Esophagus squamous epithelium (tissue), 5 donors: ENCODE measurements at regions not wholly inside any gene's neighbourhood (a gene's known extent, or its start where the extent isn't known, plus 50 kb on each side); places are given as distances from the start of the nearest gene placed in this dataset.

Experiments
- DNase-seq: peaks from one replicate; lab custom pipeline; 2025; lab: John Stamatoyannopoulos, UW
- H3K27ac ChIP-seq, 4 donors: fragments of 200-600 bp; sonication (generic); one replicate each; pipeline ENCODE4 v1.5.1; 2016 to 2019; ENCODE audit warnings: mild to moderate bottlenecking in 1 of 4
- H3K27me3 ChIP-seq, 4 donors: fragments of 200-600 bp; sonication (generic); 1 replicate in 3 of 4; 2 replicates in 1 of 4; pipeline versions ENCODE4 v1.5.1 to v1.6.0; 2017 to 2021; ENCODE audit warnings: antibody characterized with exemption in 1 of 4
- H3K36me3 ChIP-seq, 3 donors: fragments of 200-600 bp; sonication (generic); one replicate each; pipeline ENCODE4 v1.5.1; 2016 to 2019
- H3K4me1 ChIP-seq, 3 donors: fragments of 200-600 bp; sonication (generic); one replicate each; pipeline ENCODE4 v1.5.1; 2017 to 2019
- H3K4me3 ChIP-seq, 4 donors: fragments of 200-600 bp; sonication (generic); 1 replicate in 3 of 4; 2 replicates in 1 of 4; pipeline ENCODE4 v1.5.1; 2016 to 2019; ENCODE audit warnings: mild to moderate bottlenecking in 2 of 4, moderate library complexity in 1 of 4
- H3K9me3 ChIP-seq, 3 donors: fragments of 200-600 bp; sonication (generic); one replicate each; pipeline ENCODE4 v1.5.1; 2016 to 2019
- POLR2A ChIP-seq, 4 donors: fragments of 450-650 bp; IDR thresholded peaks; one replicate each; pipeline ENCODE4 v1.6.1; 2017; ENCODE audit warnings: antibody characterized with exemption in 4 of 4, mild to moderate bottlenecking in 4 of 4, moderate library complexity in 3 of 4
- WGBS, 2 donors: methylation state at CpG; one replicate each; pipeline ENCODE4 v1.1.5; 2018; 5-methylcytosine and 5-hydroxymethylcytosine counted together
- intact Hi-C: fragments of 100-400 bp; cut with DNase I; formaldehyde crosslinking; loops from one replicate; pipeline ENCODE4 v1.15.0; 2022
- TF ChIP-seq, protein P1 (sequence below), 6 experiments: fragments of 450-650 bp in 4 of 6; fragments of 200-600 bp in 2 of 6; sonication (generic) in 2 of 6; IDR thresholded peaks; one replicate each; pipeline ENCODE4 v1.5.1; 2016 to 2019; ENCODE audit warnings: antibody characterized with exemption in 6 of 6, mild to moderate bottlenecking in 4 of 6, moderate library complexity in 4 of 6
- donor health status: DM: yes; HTN: yes; CAD: no.

DNA sequence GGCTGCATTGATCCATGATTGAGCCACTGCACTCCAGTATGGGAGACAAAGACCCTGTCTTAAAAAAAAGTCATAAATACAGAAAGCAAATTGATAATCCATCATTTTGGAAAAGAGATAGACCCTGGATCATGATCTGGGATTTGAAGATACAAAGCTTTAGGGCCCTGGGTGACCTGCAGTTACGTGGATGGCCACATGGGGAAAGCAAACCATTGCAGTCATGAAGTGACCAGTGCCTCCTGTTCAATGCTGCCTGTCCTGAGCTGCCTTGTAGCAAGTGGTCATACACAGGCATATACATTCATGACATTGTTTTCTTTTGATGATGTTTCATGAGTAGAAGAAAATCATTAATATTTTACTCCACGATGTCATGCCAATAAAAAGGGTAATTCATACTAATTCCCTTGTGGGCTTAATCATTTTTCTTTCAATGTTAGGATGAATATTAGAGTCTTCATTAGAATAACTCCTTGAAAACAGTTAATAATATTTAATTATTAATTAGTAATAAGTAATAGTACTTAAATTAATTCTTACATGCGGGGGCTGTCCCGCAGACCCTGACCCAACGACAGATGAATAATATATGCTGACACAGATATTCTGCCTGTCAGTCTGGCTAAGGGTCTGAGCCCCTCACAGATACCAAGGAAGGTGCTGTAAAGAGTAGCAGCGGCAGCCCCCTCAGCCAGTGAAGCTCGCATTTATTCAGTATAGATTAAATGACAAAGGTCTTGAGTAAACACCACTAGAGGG is 109.0 kb upstream of the UNC13C start:
- no peaks in the 10 kb centered on the region for H3K4me1 ChIP-seq
- intact Hi-C loops: no loop called here
- H3K27ac ChIP-seq: no peak overlapping the region
- DNase-seq: no peak
- TF ChIP-seq, protein P1, sequence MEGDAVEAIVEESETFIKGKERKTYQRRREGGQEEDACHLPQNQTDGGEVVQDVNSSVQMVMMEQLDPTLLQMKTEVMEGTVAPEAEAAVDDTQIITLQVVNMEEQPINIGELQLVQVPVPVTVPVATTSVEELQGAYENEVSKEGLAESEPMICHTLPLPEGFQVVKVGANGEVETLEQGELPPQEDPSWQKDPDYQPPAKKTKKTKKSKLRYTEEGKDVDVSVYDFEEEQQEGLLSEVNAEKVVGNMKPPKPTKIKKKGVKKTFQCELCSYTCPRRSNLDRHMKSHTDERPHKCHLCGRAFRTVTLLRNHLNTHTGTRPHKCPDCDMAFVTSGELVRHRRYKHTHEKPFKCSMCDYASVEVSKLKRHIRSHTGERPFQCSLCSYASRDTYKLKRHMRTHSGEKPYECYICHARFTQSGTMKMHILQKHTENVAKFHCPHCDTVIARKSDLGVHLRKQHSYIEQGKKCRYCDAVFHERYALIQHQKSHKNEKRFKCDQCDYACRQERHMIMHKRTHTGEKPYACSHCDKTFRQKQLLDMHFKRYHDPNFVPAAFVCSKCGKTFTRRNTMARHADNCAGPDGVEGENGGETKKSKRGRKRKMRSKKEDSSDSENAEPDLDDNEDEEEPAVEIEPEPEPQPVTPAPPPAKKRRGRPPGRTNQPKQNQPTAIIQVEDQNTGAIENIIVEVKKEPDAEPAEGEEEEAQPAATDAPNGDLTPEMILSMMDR (IDR thresholded peaks at IDR 0.05): peak in 1 of 6 experiments; percentile 25
- no peak for TF ChIP-seq POLR2A (IDR thresholded peaks at IDR 0.05)
- no peaks in the 10 kb centered on the region for H3K27me3 ChIP-seq
- no peaks in the 10 kb centered on the region for H3K9me3 ChIP-seq
- H3K4me3 ChIP-seq: no peak overlapping the region
- H3K36me3 ChIP-seq: no peaks in the 10 kb centered on the region
- 92 to 93% methylated on average over 7 of the region's 7 CpGs for WGBS, 2 donors

DNA sequence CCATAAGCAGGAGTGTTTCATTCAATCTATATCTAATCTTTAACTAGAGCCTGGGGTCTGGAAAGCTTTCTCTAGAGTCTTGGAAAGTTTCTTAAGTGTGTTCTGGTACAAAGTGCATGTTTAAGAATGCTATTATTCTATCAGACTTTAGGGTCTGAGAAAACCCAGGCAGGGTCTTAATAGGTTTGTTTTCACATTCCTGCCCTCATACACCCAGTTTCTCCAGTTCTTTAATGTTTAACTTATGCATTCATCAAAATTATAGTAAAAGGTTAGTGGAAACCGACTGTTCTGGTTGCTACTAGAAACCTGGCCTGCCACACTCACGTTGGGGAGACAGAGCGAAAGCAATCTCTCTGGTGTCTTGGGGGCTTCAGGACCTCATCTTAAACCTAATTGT is 102.9 kb upstream of the WDR72 start:
- intact Hi-C loops: no loop called here
- TF ChIP-seq, protein P1 (IDR thresholded peaks at IDR 0.05): no peak
- no peak for TF ChIP-seq POLR2A (IDR thresholded peaks at IDR 0.05)
- Histone ChIP-seq H3K36me3 (no peaks in the 10 kb centered on the region), H3K4me1 (no peaks in the 10 kb centered on the region), H3K9me3 (no peaks in the 10 kb centered on the region), H3K4me3 (no peak overlapping the region), H3K27me3 (no peaks in the 10 kb centered on the region), H3K27ac (no peak overlapping the region)
- WGBS, 2 donors: 69 to 75% methylated on average over 3 of the region's 3 CpGs
- DNase-seq: no peak

DNA sequence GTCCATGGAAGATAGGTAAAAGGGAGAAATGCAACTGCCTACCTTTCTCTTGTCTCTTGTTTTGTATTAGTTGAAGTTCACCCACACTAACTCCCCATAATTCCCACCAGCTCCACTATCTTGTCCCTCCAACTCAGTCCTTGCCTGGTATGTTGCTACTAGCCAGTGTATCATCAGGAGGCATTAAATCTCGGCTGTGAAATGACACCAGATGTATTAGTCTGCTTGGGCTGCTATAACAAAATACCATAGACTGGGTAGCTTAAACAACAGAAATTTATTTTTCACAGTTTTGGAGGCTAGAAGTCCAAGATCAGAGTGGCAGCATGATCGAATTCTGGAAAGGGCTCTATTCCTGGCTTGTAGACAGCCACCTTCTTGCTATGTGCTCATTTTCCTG is 102.3 kb upstream of the WDR72 start:
- no peak overlapping the region for H3K27ac ChIP-seq
- intact Hi-C loops: no loop called here
- whole genome bisulfite sequencing, 2 donors: 51 to 54% methylated on average over 2 of the region's 2 CpGs
- H3K36me3 ChIP-seq: no peaks in the 10 kb centered on the region
- TF ChIP-seq POLR2A (IDR thresholded peaks at IDR 0.05): no peak
- TF ChIP-seq, protein P1 (IDR thresholded peaks at IDR 0.05): no peak
- no peaks in the 10 kb centered on the region for H3K4me1 ChIP-seq
- no peaks in the 10 kb centered on the region for H3K9me3 ChIP-seq
- no peak for DNase-seq
- H3K27me3 ChIP-seq: no peaks in the 10 kb centered on the region
- no peak overlapping the region for H3K4me3 ChIP-seq

DNA sequence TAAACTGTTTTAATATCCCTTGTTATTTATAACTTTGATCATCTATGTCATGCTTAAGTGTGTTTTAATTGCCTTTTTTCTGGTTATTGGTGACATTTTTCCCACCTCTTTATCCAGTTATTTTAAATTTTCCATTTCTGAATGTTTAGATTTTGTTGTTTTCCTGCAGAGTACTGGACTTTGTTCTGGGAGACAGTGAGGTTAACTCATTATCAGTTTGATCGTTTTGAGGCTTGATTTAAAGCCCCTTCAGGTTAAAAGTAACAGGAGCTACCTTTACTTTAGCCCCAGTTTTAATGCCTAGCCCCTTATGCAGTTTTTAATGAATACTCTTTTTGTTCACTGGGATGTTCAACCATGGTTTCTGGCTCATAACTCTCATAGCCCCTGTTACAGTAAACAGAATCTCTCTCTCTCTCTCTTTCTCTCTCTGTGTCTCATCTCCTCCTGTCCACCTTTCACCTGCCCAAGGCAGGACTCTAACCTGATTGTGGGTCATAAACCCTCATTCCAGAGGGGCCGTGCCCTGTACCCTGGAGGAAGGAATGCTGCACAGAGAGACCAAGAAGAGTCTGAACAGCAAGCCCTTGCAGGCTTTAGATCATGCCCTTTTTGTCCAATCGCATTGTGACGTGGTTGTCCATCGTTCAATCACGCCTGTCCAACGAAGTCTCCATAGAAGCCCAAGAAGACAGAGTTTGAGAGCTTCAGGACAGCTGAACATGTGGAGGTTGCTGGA is 91.8 kb upstream of the WDR72 start:
- no peak overlapping the region for H3K27ac ChIP-seq
- H3K4me3 ChIP-seq: no peak overlapping the region
- no peaks in the 10 kb centered on the region for H3K36me3 ChIP-seq
- DNase-seq: no peak
- intact Hi-C loops: no loop called here
- no peaks in the 10 kb centered on the region for H3K27me3 ChIP-seq
- WGBS, 2 donors: 77 to 82% methylated on average over 6 to 7 of the region's 7 CpGs
- TF ChIP-seq, protein P1 (IDR thresholded peaks at IDR 0.05): no peak
- no peak for TF ChIP-seq POLR2A (IDR thresholded peaks at IDR 0.05)
- no peaks in the 10 kb centered on the region for H3K9me3 ChIP-seq
- no peaks in the 10 kb centered on the region for H3K4me1 ChIP-seq

DNA sequence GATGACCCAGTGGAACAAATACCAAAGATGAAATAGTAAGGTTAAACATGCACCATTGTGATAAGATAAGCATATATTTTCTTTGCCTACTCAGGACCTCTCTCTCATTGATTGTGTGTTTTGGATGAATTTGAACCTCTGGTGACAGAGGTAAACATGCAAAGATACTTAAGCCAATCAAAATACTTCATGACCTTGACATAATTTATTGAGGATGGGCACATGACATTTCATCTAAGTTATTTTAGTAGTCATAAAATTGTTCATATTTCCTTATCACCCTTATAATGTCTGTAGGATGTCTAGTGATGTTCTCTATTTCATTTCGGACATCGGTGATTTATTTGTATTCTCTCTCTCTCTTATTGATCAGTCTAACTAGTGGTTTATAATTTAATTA is 88.3 kb upstream of the WDR72 start:
- Histone ChIP-seq H3K27me3 (no peaks in the 10 kb centered on the region), H3K27ac (no peak overlapping the region), H3K36me3 (no peaks in the 10 kb centered on the region), H3K4me3 (no peak overlapping the region), H3K9me3 (no peaks in the 10 kb centered on the region), H3K4me1 (no peaks in the 10 kb centered on the region)
- intact Hi-C loops: no loop called here
- 90 to 98% methylated on average over 2 of the region's 2 CpGs for WGBS, 2 donors
- no peak for DNase-seq
- TF ChIP-seq, protein P1 (IDR thresholded peaks at IDR 0.05): no peak
- no peak for TF ChIP-seq POLR2A (IDR thresholded peaks at IDR 0.05)
